SK-N-SH (cell line): ENCODE measurements at regions not wholly inside any gene's neighbourhood (a gene's known extent, or its start where the extent isn't known, plus 50 kb on each side); places are given as distances from the start of the nearest gene placed in this dataset.

ENCODE experiments used
- CTCF ChIA-PET: fragments of 300-600, 350-600 bp; formaldehyde crosslinking; extraction: SDS; loops from one replicate; lab custom pipeline; 2021; lab: Yijun Ruan, JAX
- POLR2A ChIA-PET: fragments of 350-600 bp; sonication (Branson Sonifier 250); formaldehyde crosslinking; extraction: SDS; loops from one replicate; lab custom pipeline; 2020; ENCODE audit warnings: antibody characterized with exemption, inconsistent platforms; lab: Yijun Ruan, JAX
- DNase-seq: peaks from one replicate; pipeline ENCODE4 v3.0.0; 2012
- H2AFZ ChIP-seq: fragments of 200-600 bp; sonication (generic); 2 replicates; pipeline ENCODE4 v1.8.1; 2016; ENCODE audit warnings: antibody characterized with exemption, mild to moderate bottlenecking, low read depth
- H3F3A ChIP-seq: fragments of 200-600 bp; sonication (generic); replicated peaks from 2 replicates; pipeline ENCODE3; 2016; ENCODE audit warnings: antibody characterized with exemption, mild to moderate bottlenecking; ENCODE audit not compliant: insufficient read depth
- H3K27ac ChIP-seq, 2 experiments: fragments of 200-500 bp in 1 of 2; fragments of 200-600 bp in 1 of 2; sonication (Bioruptor generic) in 1 of 2; sonication (generic), shearing (Covaris generic) in 1 of 2; 2 replicates each; pipeline versions ENCODE4 v1.5.1 to v1.6.1; 2014 to 2016; ENCODE audit warnings: low read depth in 2 of 2, inconsistent platforms in 1 of 2, low read length in 1 of 2, mild to moderate bottlenecking in 1 of 2, mixed read lengths in 1 of 2
- H3K27me3 ChIP-seq: fragments of 200-600 bp; sonication (generic), shearing (Covaris generic); 2 replicates; pipeline ENCODE4 v1.6.1; 2016; ENCODE audit warnings: mixed run types; ENCODE audit not compliant: insufficient read depth
- H3K36me3 ChIP-seq, 2 experiments: fragments of 200-500 bp in 1 of 2; fragments of 200-600 bp in 1 of 2; sonication (Bioruptor generic) in 1 of 2; sonication (generic) in 1 of 2; replicated peaks in 1 of 2; 2 replicates each; pipeline versions ENCODE3 to v1.5.1; 2014 to 2016; ENCODE audit warnings: low read length in 1 of 2, mild to moderate bottlenecking in 1 of 2; ENCODE audit not compliant: insufficient read depth in 2 of 2, control insufficient read depth in 1 of 2
- H3K4me1 ChIP-seq, 2 experiments: fragments of 200-500 bp in 1 of 2; fragments of 200-600 bp in 1 of 2; sonication (Bioruptor generic) in 1 of 2; sonication (generic), shearing (Covaris generic) in 1 of 2; 2 replicates each; pipeline versions ENCODE4 v1.5.1 to v1.6.1; 2014 to 2016; ENCODE audit warnings: low read depth in 1 of 2, low read length in 1 of 2, mixed run types in 1 of 2; ENCODE audit not compliant: insufficient read depth in 2 of 2, control insufficient read depth in 1 of 2
- H3K4me2 ChIP-seq: fragments of 200-600 bp; sonication (generic), shearing (Covaris generic); 2 replicates; pipeline ENCODE4 v1.6.1; 2017; ENCODE audit warnings: mixed run types
- H3K4me3 ChIP-seq, 2 experiments: fragments of 200-500 bp in 1 of 2; fragments of 200-600 bp in 1 of 2; sonication (Bioruptor generic) in 1 of 2; sonication (generic), shearing (Covaris generic) in 1 of 2; 2 replicates each; pipeline versions ENCODE4 v1.5.1 to v1.8.1; 2014 to 2016; ENCODE audit warnings: low read depth in 2 of 2, inconsistent platforms in 1 of 2, low read length in 1 of 2, mild to moderate bottlenecking in 1 of 2, mixed read lengths in 1 of 2, moderate library complexity in 1 of 2
- H3K79me2 ChIP-seq: fragments of 200-600 bp; sonication (generic); 2 replicates; pipeline ENCODE4 v1.8.1; 2017; ENCODE audit warnings: mild to moderate bottlenecking; ENCODE audit not compliant: insufficient read depth
- H3K9ac ChIP-seq: fragments of 200-600 bp; sonication (generic); 2 replicates; pipeline ENCODE4 v1.6.1; 2017; ENCODE audit warnings: mixed run types
- H3K9me2 ChIP-seq: fragments of 200-600 bp; sonication (generic); 2 replicates; pipeline ENCODE4 v1.6.1; 2017; ENCODE audit warnings: mixed run types
- H3K9me3 ChIP-seq: fragments of 200-600 bp; sonication (generic); 2 replicates; pipeline ENCODE4 v1.6.1; 2017; ENCODE audit warnings: mixed run types, mild to moderate bottlenecking, moderate library complexity
- H4K20me1 ChIP-seq: fragments of 200-600 bp; sonication (generic); 2 replicates; pipeline ENCODE4 v1.6.1; 2017; ENCODE audit warnings: mild to moderate bottlenecking, mixed run types; ENCODE audit not compliant: insufficient read depth
- CTCF ChIP-seq: fragments of 200-600 bp; sonication (generic); IDR thresholded peaks from 2 replicates; pipeline ENCODE4 v1.6.1; 2017; ENCODE audit warnings: antibody characterized with exemption, mild to moderate bottlenecking, moderate library complexity
- FOSL2 ChIP-seq: IDR thresholded peaks from 2 replicates; pipeline ENCODE4 v1.4.0; 2012; ENCODE audit warnings: low read depth, mild to moderate bottlenecking, moderate library complexity, borderline replicate concordance
- FOXJ3 ChIP-seq: sonication (generic); formaldehyde crosslinking; IDR thresholded peaks from 2 replicates; pipeline ENCODE4 v1.5.1; 2020; ENCODE audit warnings: mild to moderate bottlenecking, missing genetic modification reagents
- GABPA ChIP-seq: IDR thresholded peaks from 2 replicates; pipeline ENCODE4 v1.4.0; 2012; ENCODE audit warnings: low read depth, mild to moderate bottlenecking
- MAX ChIP-seq: IDR thresholded peaks from 2 replicates; pipeline ENCODE4 v1.4.0; 2012; ENCODE audit warnings: low read depth
- NFIC ChIP-seq: IDR thresholded peaks from 2 replicates; pipeline ENCODE4 v1.4.0; 2012; ENCODE audit warnings: borderline replicate concordance
- PBX3 ChIP-seq: IDR thresholded peaks from 2 replicates; pipeline ENCODE4; 2012
- RAD21 ChIP-seq: IDR thresholded peaks from 2 replicates; pipeline ENCODE4 v1.6.1; 2012; ENCODE audit warnings: mild to moderate bottlenecking, low read length
- RCOR1 ChIP-seq: fragments of 150-350 bp; IDR thresholded peaks from 2 replicates; pipeline ENCODE4 v1.6.1; 2017; ENCODE audit warnings: antibody characterized with exemption, low read length
- REST ChIP-seq: IDR thresholded peaks from 2 replicates; pipeline ENCODE4 v1.6.1; 2012; ENCODE audit warnings: mild to moderate bottlenecking, low read depth, low read length, moderate library complexity
- TAF1 ChIP-seq: IDR thresholded peaks from 2 replicates; pipeline ENCODE4 v1.6.1; 2012; ENCODE audit warnings: low read depth, mild to moderate bottlenecking, low read length, moderate library complexity, borderline replicate concordance
- WGBS: methylation state at CpG from one replicate; pipeline ENCODE4 v1.1.6; 2017; ENCODE audit warnings: low lambda C conversion rate; 5-methylcytosine and 5-hydroxymethylcytosine counted together

- H3K27ac ChIP-seq: no peak overlapping the region
- no peaks in the 10 kb centered on the region; the same call in 1 of the 2 replicates for H3K9me3 ChIP-seq
- DNase-seq: no peak
- 24% methylated on average over 4 of the region's 4 CpGs for WGBS
- POLR2A ChIA-PET: no interaction called here
- H3K4me1 ChIP-seq: no peaks in the 10 kb centered on the region
- no peaks in the 10 kb centered on the region for H3K9me2 ChIP-seq
- no peaks in the 10 kb centered on the region for H4K20me1 ChIP-seq
- H3K4me2 ChIP-seq: no peak overlapping the region
- H3K36me3 ChIP-seq: no peaks in the 10 kb centered on the region
- H3K27me3 ChIP-seq: no peaks in the 10 kb centered on the region
- H3K9ac ChIP-seq: no peak overlapping the region
- H2AFZ ChIP-seq: no peak overlapping the region
- CTCF ChIA-PET: interaction anchor here (0.7 kb wide), 1 partner anchor 51 kb away, joined by 4 read pairs; no protein-coding TSS in a partner anchor
- H3K4me3 ChIP-seq: no peak overlapping the region
- TF ChIP-seq NFIC (no peak), REST (no peak), GABPA (no peak), FOSL2 (no peak), PBX3 (no peak), RCOR1 (no peak), RAD21 (no peak), CTCF (no peak)
- no peaks in the 10 kb centered on the region for H3K79me2 ChIP-seq
- H3F3A ChIP-seq: no peaks in the 10 kb centered on the region
Observed at GRCh38 chr6:66992660-66993059, 1285.6 kb upstream of the EYS start.

GRCh38 chr6:66986940-66987339, 1279.9 kb upstream of the EYS start:
- CTCF ChIA-PET: no interaction called here
- H3K27ac ChIP-seq: no peak overlapping the region

More at GRCh38 chr6:66986940-66987339, 1279.9 kb upstream of the EYS start:
- no peak for TF ChIP-seq CTCF
- no peak for TF ChIP-seq FOXJ3 (CRISPR knock-in tag)
- TF ChIP-seq GABPA: no peak
- TF ChIP-seq REST: no peak
- no peak for TF ChIP-seq MAX
- TF ChIP-seq RCOR1: no peak
- no peak for TF ChIP-seq TAF1
- Histone ChIP-seq H3K79me2 (no peaks in the 10 kb centered on the region), H3K4me3 (no peak overlapping the region), H3K9ac (no peak overlapping the region), H3K4me2 (no peak overlapping the region), H3K27me3 (no peaks in the 10 kb centered on the region), H3K36me3 (no peaks in the 10 kb centered on the region), H3K9me3 (no peaks in the 10 kb centered on the region; the same call in 1 of the 2 replicates), H3K4me1 (no peaks in the 10 kb centered on the region), H4K20me1 (no peaks in the 10 kb centered on the region), H3K9me2 (no peaks in the 10 kb centered on the region), H3F3A (no peaks in the 10 kb centered on the region), H2AFZ (no peak overlapping the region)
- POLR2A ChIA-PET: no interaction called here
- no peak for DNase-seq
